ENCODE measurements at regions not wholly inside any gene's neighbourhood (a gene's known extent, or its start where the extent isn't known, plus 50 kb on each side); places are given as distances from the start of the nearest gene placed in this dataset.

- ChIA-PET POLR2A (ENCODE audit: unreplicated experiment) (no interaction called here), CTCF (no interaction called here)
- no peaks in the 10 kb centered on the region for H3K36me3 ChIP-seq (ENCODE audit: low read depth)
- H3K9me3 ChIP-seq (ENCODE audit: insufficient read depth, low read depth): no peaks in the 10 kb centered on the region
- no peaks in the 10 kb centered on the region for H3K27me3 ChIP-seq (ENCODE audit: insufficient read depth, low read depth)
- H3K27ac ChIP-seq: no peak overlapping the region
- H3K79me2 ChIP-seq (ENCODE audit: low read depth): no peaks in the 10 kb centered on the region
- BruUV-seq (replicated peaks): no TSS peak
- H3F3A ChIP-seq (ENCODE audit: insufficient read depth, low read depth): no peaks in the 10 kb centered on the region
- H3K4me2 ChIP-seq: no peak overlapping the region
- H3K4me1 ChIP-seq (replicated peaks; ENCODE audit: insufficient read depth): no peaks in the 10 kb centered on the region
- H2AFZ ChIP-seq: no peak overlapping the region
- H4K20me1 ChIP-seq (ENCODE audit: insufficient read depth): no peaks in the 10 kb centered on the region
- TF ChIP-seq EZH2 (IDR thresholded peaks at IDR 0.05; ENCODE audit: low read depth) (no peak), CTCF (conservative IDR thresholded peaks at IDR 0.05) (no peak)
- intact Hi-C loops (cut with micrococcal nuclease; ENCODE audit: unreplicated experiment): no loop called here
- DNase-seq: no peak
- H3K9me2 ChIP-seq (ENCODE audit: insufficient read depth): no peaks in the 10 kb centered on the region; the same call in 1 of the 2 replicates
- H3K4me3 ChIP-seq: no peak overlapping the region
These were observed 76.0 kb upstream of the H2AZ1 start for GRCh38 chr4:100026066-100026465.

GRCh38 chr4:100023800-100024199 lies 73.7 kb upstream of the H2AZ1 start:
- Histone ChIP-seq H3K9me3 (ENCODE audit: insufficient read depth, low read depth) (peaks cover 3% of the 10 kb centered on the region; the same call in 1 of the 2 replicates), H3K4me1 (replicated peaks; ENCODE audit: insufficient read depth) (no peaks in the 10 kb centered on the region), H3K4me3 (no peak overlapping the region), H3K36me3 (ENCODE audit: low read depth) (no peaks in the 10 kb centered on the region), H3K4me2 (no peak overlapping the region), H3F3A (ENCODE audit: insufficient read depth, low read depth) (no peaks in the 10 kb centered on the region), H2AFZ (no peak overlapping the region), H3K27ac (no peak overlapping the region), H3K9me2 (ENCODE audit: insufficient read depth) (no peaks in the 10 kb centered on the region; the same call in 1 of the 2 replicates), H3K27me3 (ENCODE audit: insufficient read depth, low read depth) (no peaks in the 10 kb centered on the region), H4K20me1 (ENCODE audit: insufficient read depth) (no peaks in the 10 kb centered on the region), H3K79me2 (ENCODE audit: low read depth) (no peaks in the 10 kb centered on the region)
- no TSS peak for BruUV-seq (replicated peaks)
- DNase-seq: no peak
- ChIA-PET POLR2A (ENCODE audit: unreplicated experiment) (no interaction called here), CTCF (no interaction called here)
- TF ChIP-seq CTCF (conservative IDR thresholded peaks at IDR 0.05): no peak
- TF ChIP-seq EZH2 (IDR thresholded peaks at IDR 0.05; ENCODE audit: low read depth): no peak
- intact Hi-C loops (cut with micrococcal nuclease; ENCODE audit: unreplicated experiment): no loop called here

DNA sequence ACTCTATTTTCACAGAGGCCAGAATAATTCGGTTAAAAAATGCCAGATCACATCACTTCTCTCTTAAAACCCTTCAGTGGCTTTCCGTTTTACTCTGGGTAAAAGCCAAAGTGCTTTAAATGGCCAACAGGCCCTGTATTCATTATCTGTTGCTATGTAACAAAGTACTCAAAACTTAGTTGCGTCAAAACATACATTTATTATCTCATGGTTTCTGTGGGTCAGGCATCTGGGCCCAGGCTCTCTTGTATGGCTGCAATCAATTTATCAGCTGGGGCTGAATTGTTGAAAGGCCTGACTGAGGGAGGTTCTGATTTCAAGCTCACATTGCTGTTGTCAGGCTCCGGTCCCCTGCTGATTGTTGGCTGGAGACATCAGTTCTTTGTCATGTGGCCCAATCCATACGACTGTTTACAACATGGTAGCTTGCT lies 72.7 kb upstream of the H2AZ1 start:
- ChIA-PET POLR2A (ENCODE audit: unreplicated experiment) (no interaction called here), CTCF (no interaction called here)

More for the DNA sequence above, 72.7 kb upstream of the H2AZ1 start:
- H2AFZ ChIP-seq: no peak overlapping the region
- peaks cover 3% of the 10 kb centered on the region; the same call in 1 of the 2 replicates for H3K9me3 ChIP-seq (ENCODE audit: insufficient read depth, low read depth)
- H3K27ac ChIP-seq: no peak overlapping the region
- H3K9me2 ChIP-seq (ENCODE audit: insufficient read depth): no peaks in the 10 kb centered on the region; the same call in 1 of the 2 replicates
- H3K4me3 ChIP-seq: no peak overlapping the region
- no peaks in the 10 kb centered on the region for H4K20me1 ChIP-seq (ENCODE audit: insufficient read depth)
- H3K4me2 ChIP-seq: no peak overlapping the region
- H3F3A ChIP-seq (ENCODE audit: insufficient read depth, low read depth): no peaks in the 10 kb centered on the region
- no peaks in the 10 kb centered on the region for H3K36me3 ChIP-seq (ENCODE audit: low read depth)
- intact Hi-C loops (cut with micrococcal nuclease; ENCODE audit: unreplicated experiment): no loop called here
- peaks cover 5% of the 10 kb centered on the region for H3K4me1 ChIP-seq (replicated peaks; ENCODE audit: insufficient read depth)
- TF ChIP-seq EZH2 (IDR thresholded peaks at IDR 0.05; ENCODE audit: low read depth): no peak
- TF ChIP-seq CTCF (conservative IDR thresholded peaks at IDR 0.05): no peak
- DNase-seq: no peak
- H3K27me3 ChIP-seq (ENCODE audit: insufficient read depth, low read depth): no peaks in the 10 kb centered on the region
- BruUV-seq (replicated peaks): no TSS peak
- H3K79me2 ChIP-seq (ENCODE audit: low read depth): no peaks in the 10 kb centered on the region
